ENCODE measurements at regions not wholly inside any gene's neighbourhood (a gene's known extent, or its start where the extent isn't known, plus 50 kb on each side); places are given as distances from the start of the nearest gene placed in this dataset.

DNA sequence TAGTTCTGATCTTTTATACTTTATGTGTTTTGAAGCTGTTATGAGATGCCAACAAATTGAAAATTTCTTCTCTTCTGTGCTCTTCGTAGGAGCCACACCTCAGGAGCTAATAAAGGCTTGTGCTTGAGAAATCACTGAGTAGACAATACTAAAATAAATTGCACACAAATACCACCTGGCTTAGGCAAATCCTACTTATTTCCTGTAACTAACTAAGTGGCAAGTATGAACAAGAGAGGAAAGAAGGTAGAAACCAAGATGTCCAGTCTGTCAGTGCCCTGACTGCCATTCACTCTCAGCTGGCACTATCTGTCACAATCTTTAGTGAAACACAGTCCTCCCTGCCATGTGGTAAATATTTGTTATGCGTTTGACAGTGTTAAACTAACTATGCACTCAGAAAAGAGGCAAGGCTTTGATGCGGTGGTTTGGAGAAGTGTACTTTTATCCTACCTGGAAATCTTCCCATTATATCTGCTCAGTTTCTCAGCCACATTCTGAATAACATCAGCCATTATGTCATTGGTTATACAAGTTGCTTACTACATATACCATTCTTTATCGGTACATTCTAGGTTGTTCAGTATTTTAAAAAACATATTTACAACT lies 293.4 kb upstream of the VWC2 start:
- TF ChIP-seq CTCF (conservative IDR thresholded peaks at IDR 0.05) (no peak), EZH2 (IDR thresholded peaks at IDR 0.05; ENCODE audit: low read depth) (no peak)

Data from PC-9 (cell line).